ENCODE measurements at regions not wholly inside any gene's neighbourhood (a gene's known extent, or its start where the extent isn't known, plus 50 kb on each side); places are given as distances from the start of the nearest gene placed in this dataset.

DNA sequence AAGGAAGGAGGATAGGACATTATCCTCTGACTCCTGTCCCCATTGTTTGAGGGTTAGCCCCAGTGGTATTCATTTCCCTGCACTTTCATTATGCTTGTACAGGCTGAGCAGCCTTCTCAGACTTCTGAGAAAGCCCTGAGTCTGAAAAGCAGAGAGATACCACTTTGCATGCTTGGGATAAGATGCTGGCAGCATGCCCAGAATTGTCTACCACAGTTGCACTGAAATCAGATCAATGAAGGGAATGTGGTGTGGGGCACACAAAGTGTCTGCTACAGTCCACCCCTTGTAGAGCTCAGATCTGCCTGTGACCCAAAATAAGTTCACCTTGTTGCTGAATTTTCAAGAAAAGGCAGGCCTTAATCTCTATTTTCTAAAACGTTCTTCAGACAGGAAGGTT lies 160.6 kb downstream of the CCT6B start:
- no peak for TF ChIP-seq CTCF (IDR thresholded peaks at IDR 0.05; ENCODE audit: low read depth, low read length, missing input control)
- TF ChIP-seq, protein P1, sequence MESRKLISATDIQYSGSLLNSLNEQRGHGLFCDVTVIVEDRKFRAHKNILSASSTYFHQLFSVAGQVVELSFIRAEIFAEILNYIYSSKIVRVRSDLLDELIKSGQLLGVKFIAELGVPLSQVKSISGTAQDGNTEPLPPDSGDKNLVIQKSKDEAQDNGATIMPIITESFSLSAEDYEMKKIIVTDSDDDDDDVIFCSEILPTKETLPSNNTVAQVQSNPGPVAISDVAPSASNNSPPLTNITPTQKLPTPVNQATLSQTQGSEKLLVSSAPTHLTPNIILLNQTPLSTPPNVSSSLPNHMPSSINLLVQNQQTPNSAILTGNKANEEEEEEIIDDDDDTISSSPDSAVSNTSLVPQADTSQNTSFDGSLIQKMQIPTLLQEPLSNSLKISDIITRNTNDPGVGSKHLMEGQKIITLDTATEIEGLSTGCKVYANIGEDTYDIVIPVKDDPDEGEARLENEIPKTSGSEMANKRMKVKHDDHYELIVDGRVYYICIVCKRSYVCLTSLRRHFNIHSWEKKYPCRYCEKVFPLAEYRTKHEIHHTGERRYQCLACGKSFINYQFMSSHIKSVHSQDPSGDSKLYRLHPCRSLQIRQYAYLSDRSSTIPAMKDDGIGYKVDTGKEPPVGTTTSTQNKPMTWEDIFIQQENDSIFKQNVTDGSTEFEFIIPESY (IDR thresholded peaks at IDR 0.05): no peak
- TF ChIP-seq, protein P2, sequence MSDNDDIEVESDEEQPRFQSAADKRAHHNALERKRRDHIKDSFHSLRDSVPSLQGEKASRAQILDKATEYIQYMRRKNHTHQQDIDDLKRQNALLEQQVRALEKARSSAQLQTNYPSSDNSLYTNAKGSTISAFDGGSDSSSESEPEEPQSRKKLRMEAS (IDR thresholded peaks at IDR 0.05): no peak
